ENCODE measurements at regions not wholly inside any gene's neighbourhood (a gene's known extent, or its start where the extent isn't known, plus 50 kb on each side); places are given as distances from the start of the nearest gene placed in this dataset.

DNA sequence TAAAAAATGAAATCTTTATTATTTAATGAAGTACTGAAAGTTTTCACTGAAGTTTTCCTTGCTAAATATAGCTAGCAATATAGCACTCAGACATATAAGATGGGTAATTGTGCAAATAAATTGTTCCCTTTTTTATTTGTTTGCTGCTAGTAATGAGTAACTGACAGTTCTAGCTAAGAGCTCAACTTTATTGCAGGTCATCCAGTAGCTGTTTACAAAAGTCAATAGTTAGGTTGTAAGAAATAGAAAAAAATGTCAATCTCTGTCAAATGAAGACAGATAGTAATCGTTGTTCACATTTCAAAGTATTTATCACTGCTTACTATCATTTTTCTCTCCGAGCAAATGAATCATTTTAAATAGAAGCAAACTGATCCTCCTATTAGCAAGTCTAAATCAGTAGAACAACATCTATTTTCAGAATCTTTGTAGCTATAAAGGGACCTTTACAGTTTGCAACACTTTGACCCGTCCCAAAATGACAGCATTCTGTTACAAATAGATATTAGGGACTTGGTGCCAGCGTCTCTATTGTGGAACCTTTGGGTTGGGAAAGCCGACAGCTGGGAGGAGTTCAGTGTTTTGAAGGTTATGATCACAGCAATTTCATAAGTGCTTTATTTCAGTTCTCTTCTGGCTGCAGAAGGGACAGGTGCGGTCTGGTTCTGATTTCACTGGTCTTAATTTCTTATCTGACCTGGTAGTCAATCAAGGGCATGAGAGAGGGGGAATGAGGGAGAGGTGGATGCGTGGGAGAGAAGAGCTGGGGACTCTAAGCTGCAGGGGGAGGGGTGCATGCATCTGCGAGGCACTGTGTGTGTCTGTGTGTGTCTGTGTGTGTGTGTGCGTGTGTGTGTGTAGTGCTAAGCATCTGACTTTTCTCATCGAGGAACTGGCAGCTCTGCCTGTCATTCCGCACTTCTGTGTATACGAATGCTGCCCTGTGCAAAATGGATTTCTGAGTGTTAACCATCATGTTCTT is 227.9 kb upstream of the PITX2 start:
- H3K4me3 Mint-ChIP-seq: no peak overlapping the region
- Histone ChIP-seq H3K9ac (ENCODE audit: low read length) (no peak overlapping the region), H3K4me2 (replicated peaks; ENCODE audit: low read depth, low read length, poor library complexity, severe bottlenecking) (no peak overlapping the region), H3K4me1 (ENCODE audit: control insufficient read depth in 2 of 2, insufficient read depth in 2 of 2, low read length in 2 of 2) (no peaks in the 10 kb centered on the region), H3K27me3 (replicated peaks in 1 of 4; ENCODE audit: control extremely low read depth in 1 of 4, control insufficient read depth in 3 of 4, insufficient read depth in 4 of 4, low read length in 3 of 4) (no peaks in the 10 kb centered on the region), H3K79me2 (ENCODE audit: control insufficient read depth, insufficient read depth, low read length) (no peaks in the 10 kb centered on the region), H3K9me3 (ENCODE audit: control extremely low read depth in 1 of 3, control insufficient read depth in 2 of 3, insufficient read depth in 1 of 3, low read length in 2 of 3) (no peaks in the 10 kb centered on the region), H2AFZ (ENCODE audit: insufficient read depth, low read depth, low read length, poor library complexity, severe bottlenecking) (no peak overlapping the region), H3K27ac (ENCODE audit: low read length in 2 of 2) (no peak overlapping the region), H4K20me1 (ENCODE audit: control insufficient read depth, insufficient read depth, low read length, poor library complexity, severe bottlenecking) (no peaks in the 10 kb centered on the region), H3K4me3 (ENCODE audit: control extremely low read depth in 1 of 5, extremely low read depth in 1 of 5, insufficient read depth in 1 of 5, low read depth in 2 of 5, low read length in 4 of 5) (no peak overlapping the region), H3K36me3 (replicated peaks in 1 of 2; ENCODE audit: control extremely low read depth in 1 of 2, control insufficient read depth in 1 of 2, extremely low read depth in 1 of 2, insufficient read depth in 2 of 2, low read length in 1 of 2) (no peaks in the 10 kb centered on the region)
- intact Hi-C loops (cut with micrococcal nuclease): no loop called here
- CTCF ChIA-PET: no interaction called here
- POLR2A ChIA-PET: no interaction called here
- H3K4me1 Mint-ChIP-seq: no peaks in the 10 kb centered on the region
- WGBS (ENCODE audit: insufficient coverage): 64% methylated on average over 7 of the region's 12 CpGs
- ATAC-seq (ENCODE audit: low read depth) (no peak), DNase-seq (no peak)
- no peak overlapping the region for H3K27ac Mint-ChIP-seq
- no peaks in the 10 kb centered on the region for H3K27me3 Mint-ChIP-seq
- peaks cover 4% of the 10 kb centered on the region for H3K9me3 Mint-ChIP-seq (ENCODE audit: insufficient read depth)
- no peak for TF ChIP-seq EZH2 (IDR thresholded peaks at IDR 0.05; ENCODE audit: borderline replicate concordance, insufficient read depth, low read depth, low read length, poor library complexity, severe bottlenecking)

DNA sequence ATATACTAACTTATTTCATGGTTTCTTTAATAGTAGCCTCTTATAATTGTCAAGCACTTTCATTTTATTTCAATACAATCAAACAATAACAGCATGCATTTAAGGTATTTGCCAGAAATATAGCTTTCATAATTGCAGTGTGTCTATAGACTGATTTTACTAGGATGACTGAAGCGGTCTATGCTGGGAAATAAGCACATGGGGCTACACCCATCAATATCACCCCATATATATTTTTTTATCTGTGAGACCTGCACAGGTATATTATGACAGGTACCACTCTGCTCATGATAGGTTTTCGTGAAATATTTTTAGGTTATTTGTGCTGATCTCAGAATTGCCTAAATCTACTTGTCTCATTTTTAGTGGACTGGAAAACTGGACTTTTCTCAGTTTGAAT is 229.1 kb upstream of the PITX2 start:
- H3K36me3 ChIP-seq (replicated peaks in 1 of 2; ENCODE audit: control extremely low read depth in 1 of 2, control insufficient read depth in 1 of 2, extremely low read depth in 1 of 2, insufficient read depth in 2 of 2, low read length in 1 of 2): no peaks in the 10 kb centered on the region
- no peaks in the 10 kb centered on the region for H3K9me3 ChIP-seq (ENCODE audit: control extremely low read depth in 1 of 3, control insufficient read depth in 2 of 3, insufficient read depth in 1 of 3, low read length in 2 of 3)
- peaks cover 4% of the 10 kb centered on the region for H3K9me3 Mint-ChIP-seq (ENCODE audit: insufficient read depth)
- no peaks in the 10 kb centered on the region for H4K20me1 ChIP-seq (ENCODE audit: control insufficient read depth, insufficient read depth, low read length, poor library complexity, severe bottlenecking)
- H3K9ac ChIP-seq (ENCODE audit: low read length): no peak overlapping the region
- no peak overlapping the region for H3K27ac ChIP-seq (ENCODE audit: low read length in 2 of 2)
- no peak overlapping the region for H3K27ac Mint-ChIP-seq
- ATAC-seq (ENCODE audit: low read depth) (no peak), DNase-seq (no peak)
- no CpG with 5 or more reads among the region's 2 CpGs for WGBS (ENCODE audit: insufficient coverage)
- H3K4me2 ChIP-seq (replicated peaks; ENCODE audit: low read depth, low read length, poor library complexity, severe bottlenecking): no peak overlapping the region
- no peak for TF ChIP-seq EZH2 (IDR thresholded peaks at IDR 0.05; ENCODE audit: borderline replicate concordance, insufficient read depth, low read depth, low read length, poor library complexity, severe bottlenecking)
- TF ChIP-seq, protein P1, sequence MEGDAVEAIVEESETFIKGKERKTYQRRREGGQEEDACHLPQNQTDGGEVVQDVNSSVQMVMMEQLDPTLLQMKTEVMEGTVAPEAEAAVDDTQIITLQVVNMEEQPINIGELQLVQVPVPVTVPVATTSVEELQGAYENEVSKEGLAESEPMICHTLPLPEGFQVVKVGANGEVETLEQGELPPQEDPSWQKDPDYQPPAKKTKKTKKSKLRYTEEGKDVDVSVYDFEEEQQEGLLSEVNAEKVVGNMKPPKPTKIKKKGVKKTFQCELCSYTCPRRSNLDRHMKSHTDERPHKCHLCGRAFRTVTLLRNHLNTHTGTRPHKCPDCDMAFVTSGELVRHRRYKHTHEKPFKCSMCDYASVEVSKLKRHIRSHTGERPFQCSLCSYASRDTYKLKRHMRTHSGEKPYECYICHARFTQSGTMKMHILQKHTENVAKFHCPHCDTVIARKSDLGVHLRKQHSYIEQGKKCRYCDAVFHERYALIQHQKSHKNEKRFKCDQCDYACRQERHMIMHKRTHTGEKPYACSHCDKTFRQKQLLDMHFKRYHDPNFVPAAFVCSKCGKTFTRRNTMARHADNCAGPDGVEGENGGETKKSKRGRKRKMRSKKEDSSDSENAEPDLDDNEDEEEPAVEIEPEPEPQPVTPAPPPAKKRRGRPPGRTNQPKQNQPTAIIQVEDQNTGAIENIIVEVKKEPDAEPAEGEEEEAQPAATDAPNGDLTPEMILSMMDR (IDR thresholded peaks at IDR 0.05): no peak
- CTCF ChIA-PET: no interaction called here
- no peaks in the 10 kb centered on the region for H3K79me2 ChIP-seq (ENCODE audit: control insufficient read depth, insufficient read depth, low read length)
- no peak overlapping the region for H2AFZ ChIP-seq (ENCODE audit: insufficient read depth, low read depth, low read length, poor library complexity, severe bottlenecking)
- H3K27me3 ChIP-seq (replicated peaks in 1 of 4; ENCODE audit: control extremely low read depth in 1 of 4, control insufficient read depth in 3 of 4, insufficient read depth in 4 of 4, low read length in 3 of 4): no peaks in the 10 kb centered on the region
- intact Hi-C loops (cut with micrococcal nuclease): no loop called here
- H3K4me3 Mint-ChIP-seq: no peak overlapping the region
- H3K27me3 Mint-ChIP-seq: no peaks in the 10 kb centered on the region
- H3K4me3 ChIP-seq (ENCODE audit: control extremely low read depth in 1 of 5, extremely low read depth in 1 of 5, insufficient read depth in 1 of 5, low read depth in 2 of 5, low read length in 4 of 5): no peak overlapping the region
- POLR2A ChIA-PET: no interaction called here
- H3K4me1 Mint-ChIP-seq: no peaks in the 10 kb centered on the region
- H3K4me1 ChIP-seq (ENCODE audit: control insufficient read depth in 2 of 2, insufficient read depth in 2 of 2, low read length in 2 of 2): no peaks in the 10 kb centered on the region

Data from B cell (primary cell).